ENCODE measurements at regions not wholly inside any gene's neighbourhood (a gene's known extent, or its start where the extent isn't known, plus 50 kb on each side); places are given as distances from the start of the nearest gene placed in this dataset.
"Not testable (repeated sequence)": the region's sequence is repeated elsewhere in the genome, so short reads cannot be mapped to it uniquely, and the experiment has no call there.

DNA sequence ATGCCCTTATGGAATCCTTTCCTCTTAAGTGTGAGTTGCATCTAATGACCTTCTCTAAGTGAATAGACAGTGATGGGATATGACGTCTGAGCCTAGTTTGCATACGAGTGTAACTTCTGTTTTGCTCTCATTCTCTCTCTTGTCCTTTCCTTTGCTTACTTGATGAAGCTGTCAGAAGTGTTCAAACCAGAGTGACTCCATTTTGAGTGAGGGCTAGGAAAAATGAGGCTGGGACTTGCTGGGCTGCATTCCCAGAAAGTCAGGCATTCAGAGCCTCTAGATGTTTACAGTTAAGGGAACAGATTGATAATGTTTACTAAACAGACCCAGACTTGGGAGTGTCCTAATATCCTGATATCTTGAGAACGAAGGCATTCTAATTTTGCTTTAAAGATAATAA is 311.2 kb upstream of the SOX4 start:
- not testable (repeated sequence) for FAIRE-seq; DNase-seq (ENCODE audit: insufficient read length)

DNA sequence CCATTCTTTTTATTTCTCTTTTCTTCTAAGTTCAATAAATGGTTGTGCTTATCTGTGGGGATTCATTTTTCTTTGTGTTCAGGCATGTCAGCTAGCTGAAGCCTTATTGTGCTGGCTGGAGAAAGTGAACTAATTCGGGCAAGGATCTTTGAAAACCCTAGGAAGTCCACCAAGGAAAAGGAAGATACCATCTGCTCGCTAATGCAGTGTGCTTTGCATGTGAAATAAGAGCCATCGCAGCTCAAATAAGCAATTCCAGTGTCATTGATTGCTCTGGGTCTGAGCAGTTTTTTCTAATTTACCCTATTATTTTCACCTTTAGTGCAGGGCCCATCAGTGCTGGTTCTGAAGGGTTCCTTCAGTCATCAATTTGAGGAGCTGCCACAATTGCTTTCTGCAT is 309.4 kb upstream of the SOX4 start:
- DNase-seq (ENCODE audit: insufficient read length) (no peak), FAIRE-seq (no peak)
- TF ChIP-seq POLR2AphosphoS5 (IDR thresholded peaks at IDR 0.05; ENCODE audit: low read depth, low read length): no peak
- TF ChIP-seq POLR2A (IDR thresholded peaks at IDR 0.05; ENCODE audit: low read depth, low read length): no peak
- no peak for TF ChIP-seq TAF1 (IDR thresholded peaks at IDR 0.05; ENCODE audit: borderline replicate concordance, low read depth, low read length)

DNA sequence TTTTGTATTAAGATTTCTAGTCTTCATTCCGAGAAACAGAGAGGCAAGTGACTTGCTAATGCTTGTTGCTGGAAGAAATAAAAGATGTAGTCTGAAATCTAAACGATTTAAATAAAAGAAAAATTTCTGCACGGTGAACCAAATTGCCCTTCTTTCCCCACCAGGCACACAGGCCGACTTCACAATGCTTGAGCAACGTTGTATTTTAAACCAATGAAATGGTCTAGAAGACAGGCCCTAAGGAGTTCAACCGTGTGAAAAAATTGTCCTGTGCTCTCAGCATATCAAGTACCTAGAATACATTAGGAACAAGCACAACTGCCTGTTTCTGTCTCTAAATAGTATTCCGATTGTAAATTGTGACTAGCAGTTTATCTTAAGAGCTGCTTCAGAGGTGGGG is 308.8 kb upstream of the SOX4 start:
- no peak for FAIRE-seq
- DNase-seq (ENCODE audit: insufficient read length): no peak
- TF ChIP-seq POLR2AphosphoS5 (IDR thresholded peaks at IDR 0.05; ENCODE audit: low read depth, low read length): no peak
- no peak for TF ChIP-seq TAF1 (IDR thresholded peaks at IDR 0.05; ENCODE audit: borderline replicate concordance, low read depth, low read length)
- TF ChIP-seq POLR2A (IDR thresholded peaks at IDR 0.05; ENCODE audit: low read depth, low read length): no peak

DNA sequence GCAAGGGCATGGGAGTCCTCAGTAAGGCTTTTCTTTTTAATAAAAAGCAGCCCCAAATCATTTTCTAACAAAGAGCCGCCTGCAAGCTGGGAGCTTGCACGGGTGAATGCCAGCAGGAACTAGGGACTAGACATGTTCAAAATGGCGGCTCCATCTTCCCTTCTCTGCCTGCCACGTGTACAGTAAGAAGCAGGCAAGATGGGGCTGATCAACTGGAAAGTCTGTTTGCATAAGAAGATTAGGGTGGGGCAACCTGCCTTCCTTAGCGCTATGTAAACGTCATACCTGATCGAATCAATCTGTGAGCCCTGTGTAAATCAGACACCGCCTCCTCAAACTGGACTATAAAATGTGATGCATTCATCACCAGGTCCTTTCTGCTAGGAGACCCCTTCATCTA is 299.4 kb upstream of the SOX4 start:
- DNase-seq (ENCODE audit: insufficient read length): no peak
- no peak for FAIRE-seq
- no peak for TF ChIP-seq POLR2AphosphoS5 (IDR thresholded peaks at IDR 0.05; ENCODE audit: low read depth, low read length)
- no peak for TF ChIP-seq POLR2A (IDR thresholded peaks at IDR 0.05; ENCODE audit: low read depth, low read length)
- no peak for TF ChIP-seq TAF1 (IDR thresholded peaks at IDR 0.05; ENCODE audit: borderline replicate concordance, low read depth, low read length)

DNA sequence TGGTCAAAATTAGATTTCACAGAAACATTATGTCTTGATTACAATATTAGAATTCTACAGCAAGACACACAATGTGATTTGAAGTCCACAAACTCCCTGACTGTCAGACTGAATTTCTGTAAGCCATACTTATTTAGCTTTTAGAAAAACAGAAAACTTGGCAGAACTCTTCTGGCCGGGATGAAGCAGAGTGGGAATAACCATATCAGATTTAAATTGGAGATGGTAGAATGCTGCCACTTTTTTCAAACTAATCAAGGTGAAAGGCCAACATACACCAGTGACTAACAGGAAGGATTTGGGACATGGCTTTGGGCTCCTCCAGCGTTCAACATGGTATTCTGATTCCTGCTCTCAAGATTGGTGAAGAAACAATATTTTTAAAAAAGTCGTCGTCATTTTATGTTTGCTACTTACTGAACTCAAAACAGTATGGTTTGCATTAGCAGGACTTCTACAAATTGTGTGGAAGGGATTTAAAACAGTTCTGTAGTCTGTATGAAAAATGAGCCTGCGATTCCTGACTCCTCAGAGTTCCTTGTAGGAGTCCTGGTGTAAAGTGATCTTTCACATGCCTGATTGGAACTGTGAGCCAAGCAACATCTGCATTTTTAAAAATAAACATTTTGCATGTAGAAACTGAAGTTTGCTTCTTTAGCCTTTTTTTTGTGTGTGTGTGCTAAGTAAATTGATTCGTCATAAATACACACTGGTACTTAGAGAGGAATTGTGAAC is 297.9 kb upstream of the SOX4 start:
- DNase-seq (ENCODE audit: insufficient read length): no peak
- no peak for FAIRE-seq
- TF ChIP-seq TAF1 (IDR thresholded peaks at IDR 0.05; ENCODE audit: borderline replicate concordance, low read depth, low read length): no peak
- TF ChIP-seq POLR2A (IDR thresholded peaks at IDR 0.05; ENCODE audit: low read depth, low read length): no peak
- no peak for TF ChIP-seq POLR2AphosphoS5 (IDR thresholded peaks at IDR 0.05; ENCODE audit: low read depth, low read length)

DNA sequence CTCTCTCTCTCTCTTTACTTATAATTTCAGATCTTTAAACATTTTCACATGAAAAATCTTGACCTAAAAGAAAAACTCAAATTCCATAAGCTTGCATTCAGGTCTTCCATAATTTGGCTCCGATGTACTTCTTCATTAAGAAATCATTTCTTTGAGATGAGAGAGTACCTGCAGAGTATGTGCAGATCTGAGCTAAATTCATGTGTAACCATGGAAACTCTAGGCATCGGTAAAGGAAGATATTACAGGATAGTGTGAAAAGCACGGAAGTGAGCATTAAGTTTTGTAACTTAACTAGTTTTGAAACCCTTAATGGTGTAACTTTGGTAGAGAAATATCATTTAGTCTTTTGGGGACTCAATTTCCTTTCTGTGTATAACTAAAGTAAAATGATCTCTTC is 295.9 kb upstream of the SOX4 start:
- FAIRE-seq (no peak), DNase-seq (ENCODE audit: insufficient read length) (no peak)
- TF ChIP-seq POLR2AphosphoS5 (IDR thresholded peaks at IDR 0.05; ENCODE audit: low read depth, low read length) (no peak), TAF1 (IDR thresholded peaks at IDR 0.05; ENCODE audit: borderline replicate concordance, low read depth, low read length) (no peak), POLR2A (IDR thresholded peaks at IDR 0.05; ENCODE audit: low read depth, low read length) (no peak)

DNA sequence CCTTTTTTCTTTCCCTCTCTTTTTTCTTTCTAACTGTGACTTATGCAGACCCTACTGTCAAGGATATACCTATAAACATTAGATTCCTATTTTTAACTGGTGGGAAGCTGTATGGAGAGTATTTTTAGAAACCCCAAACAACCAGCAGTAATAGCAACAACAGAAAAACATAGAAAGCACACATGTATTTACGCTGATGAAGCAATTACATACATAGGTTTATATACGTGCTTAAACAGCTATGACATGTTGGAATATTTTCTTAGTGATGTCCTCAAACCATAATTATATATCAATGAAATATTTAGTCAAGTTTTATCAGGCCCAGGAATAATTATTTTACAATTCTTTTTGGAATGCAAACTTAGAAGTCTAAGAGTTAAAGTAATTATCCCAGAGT is 294.3 kb upstream of the SOX4 start:
- DNase-seq (ENCODE audit: insufficient read length) (no peak), FAIRE-seq (no peak)
- TF ChIP-seq POLR2AphosphoS5 (IDR thresholded peaks at IDR 0.05; ENCODE audit: low read depth, low read length): no peak
- TF ChIP-seq POLR2A (IDR thresholded peaks at IDR 0.05; ENCODE audit: low read depth, low read length): no peak
- no peak for TF ChIP-seq TAF1 (IDR thresholded peaks at IDR 0.05; ENCODE audit: borderline replicate concordance, low read depth, low read length)

DNA sequence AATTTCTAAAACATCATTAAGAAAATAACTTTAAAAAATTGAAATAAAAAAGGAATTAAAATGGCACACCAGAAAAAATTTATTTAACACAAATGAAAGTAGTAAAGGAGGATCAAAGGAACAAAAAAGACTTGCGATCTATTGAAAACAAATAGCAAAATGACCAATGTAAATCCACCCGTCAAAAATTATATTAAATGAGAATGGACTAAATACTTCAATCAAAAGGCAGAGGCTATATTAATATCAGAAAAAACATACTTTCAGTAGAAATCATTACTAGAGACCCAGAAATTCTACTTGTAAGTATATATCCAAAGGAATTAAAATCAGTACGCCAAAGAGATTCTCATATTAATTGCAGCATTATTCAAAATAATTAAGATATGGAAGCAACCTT is 293.1 kb upstream of the SOX4 start:
- FAIRE-seq: no peak
- TF ChIP-seq TAF1 (IDR thresholded peaks at IDR 0.05; ENCODE audit: borderline replicate concordance, low read depth, low read length) (no peak), POLR2A (IDR thresholded peaks at IDR 0.05; ENCODE audit: low read depth, low read length) (no peak), POLR2AphosphoS5 (IDR thresholded peaks at IDR 0.05; ENCODE audit: low read depth, low read length) (no peak)
- DNase-seq (ENCODE audit: insufficient read length): no peak

DNA sequence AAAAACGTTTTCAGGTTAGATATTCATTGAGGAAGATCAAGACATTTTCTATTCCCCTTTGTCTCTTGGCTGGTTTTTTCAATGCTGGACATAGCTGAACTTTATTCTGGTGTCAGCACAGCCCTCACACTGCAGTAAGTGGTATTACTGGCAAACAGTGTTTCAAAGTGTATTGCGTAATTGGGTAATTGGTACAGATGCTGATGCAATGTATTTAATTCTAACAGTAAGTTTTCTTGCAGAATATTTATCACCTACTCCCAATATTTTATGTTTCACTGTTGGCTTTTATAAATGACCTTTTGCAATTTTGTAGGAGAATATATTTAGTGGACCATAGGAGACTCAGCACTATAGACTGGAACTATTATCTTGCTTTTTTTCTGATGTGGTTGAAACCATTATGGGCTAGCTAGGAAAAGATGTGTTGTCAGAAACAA is 287.6 kb upstream of the SOX4 start:
- FAIRE-seq (no peak), DNase-seq (ENCODE audit: insufficient read length) (no peak)
- TF ChIP-seq POLR2AphosphoS5 (IDR thresholded peaks at IDR 0.05; ENCODE audit: low read depth, low read length) (no peak), TAF1 (IDR thresholded peaks at IDR 0.05; ENCODE audit: borderline replicate concordance, low read depth, low read length) (no peak)

DNA sequence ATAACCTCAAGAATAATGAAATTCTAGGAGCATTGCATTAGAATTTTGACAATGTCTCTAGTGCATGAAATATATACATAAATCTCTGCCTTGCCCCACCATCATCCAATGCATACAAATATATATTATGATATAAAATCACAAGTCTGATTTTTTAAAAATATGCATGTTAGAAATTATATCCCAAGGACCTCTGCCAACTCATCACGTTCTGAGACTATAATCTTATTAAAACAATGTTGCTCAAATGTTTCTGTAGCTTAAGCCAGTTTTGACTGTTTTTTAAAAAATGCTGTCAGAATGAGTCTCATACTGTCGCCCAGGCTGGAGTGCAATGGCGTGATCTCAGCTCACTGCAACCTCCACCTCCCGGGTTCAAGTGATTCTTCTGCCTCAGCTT is 287.0 kb upstream of the SOX4 start:
- DNase-seq (ENCODE audit: insufficient read length): no peak
- no peak for FAIRE-seq
- no peak for TF ChIP-seq TAF1 (IDR thresholded peaks at IDR 0.05; ENCODE audit: borderline replicate concordance, low read depth, low read length)
- no peak for TF ChIP-seq POLR2A (IDR thresholded peaks at IDR 0.05; ENCODE audit: low read depth, low read length)
- no peak for TF ChIP-seq POLR2AphosphoS5 (IDR thresholded peaks at IDR 0.05; ENCODE audit: low read depth, low read length)

DNA sequence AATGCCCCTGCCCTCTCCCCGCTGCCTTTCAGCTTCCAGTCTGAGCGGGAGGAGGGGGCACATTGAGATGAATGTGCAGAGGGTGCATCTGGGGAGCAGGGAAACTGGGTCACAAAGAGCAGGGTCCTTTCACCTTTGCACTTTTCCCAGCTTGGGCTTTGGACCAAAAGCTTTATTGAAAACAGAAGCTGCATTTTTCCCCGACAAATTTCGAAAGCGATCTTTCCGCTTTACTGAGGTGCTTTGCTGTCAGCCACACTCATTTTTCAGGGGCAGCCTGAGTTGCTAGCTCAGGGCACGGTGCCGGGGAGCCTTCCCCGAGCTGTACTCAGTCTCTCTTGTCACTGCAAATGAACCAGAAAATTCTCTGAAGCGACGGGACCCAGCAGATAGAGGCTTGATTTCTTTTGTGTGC is 283.7 kb upstream of the SOX4 start:
- no peak for DNase-seq (ENCODE audit: insufficient read length)
- TF ChIP-seq POLR2A (IDR thresholded peaks at IDR 0.05; ENCODE audit: low read depth, low read length): no peak

DNA sequence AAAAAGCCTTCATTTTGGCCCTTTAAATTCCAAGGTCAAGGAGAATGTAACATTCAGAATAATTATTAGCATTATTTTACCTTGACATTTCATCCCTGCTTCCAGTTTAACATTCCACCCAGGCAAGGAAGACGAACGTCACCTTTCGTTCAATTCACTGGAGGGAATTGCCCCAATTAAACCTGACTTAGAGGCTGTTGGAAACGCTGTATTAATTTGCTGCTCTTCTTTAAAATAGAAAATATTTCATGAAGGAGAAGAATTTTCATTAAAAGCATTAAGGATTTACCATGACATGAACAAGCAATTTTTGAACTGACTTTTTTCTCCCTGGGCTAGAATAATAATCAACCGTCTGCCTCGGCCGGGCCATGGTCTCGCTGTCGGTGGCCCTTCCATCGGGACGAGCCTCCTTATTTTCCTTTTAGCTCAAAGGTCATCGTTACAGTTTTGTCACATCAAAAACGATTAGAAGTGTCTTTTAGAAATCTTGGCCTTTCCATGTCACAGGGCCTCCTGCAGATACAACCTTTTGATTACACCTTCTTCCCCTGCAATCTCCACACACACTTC is 282.9 kb upstream of the SOX4 start:
- DNase-seq (ENCODE audit: insufficient read length): no peak
- FAIRE-seq: no peak
- no peak for TF ChIP-seq POLR2A (IDR thresholded peaks at IDR 0.05; ENCODE audit: low read depth, low read length)
- no peak for TF ChIP-seq POLR2AphosphoS5 (IDR thresholded peaks at IDR 0.05; ENCODE audit: low read depth, low read length)
- TF ChIP-seq TAF1 (IDR thresholded peaks at IDR 0.05; ENCODE audit: borderline replicate concordance, low read depth, low read length): no peak

More for the DNA sequence above, 283.7 kb upstream of the SOX4 start:
- no peak for FAIRE-seq

DNA sequence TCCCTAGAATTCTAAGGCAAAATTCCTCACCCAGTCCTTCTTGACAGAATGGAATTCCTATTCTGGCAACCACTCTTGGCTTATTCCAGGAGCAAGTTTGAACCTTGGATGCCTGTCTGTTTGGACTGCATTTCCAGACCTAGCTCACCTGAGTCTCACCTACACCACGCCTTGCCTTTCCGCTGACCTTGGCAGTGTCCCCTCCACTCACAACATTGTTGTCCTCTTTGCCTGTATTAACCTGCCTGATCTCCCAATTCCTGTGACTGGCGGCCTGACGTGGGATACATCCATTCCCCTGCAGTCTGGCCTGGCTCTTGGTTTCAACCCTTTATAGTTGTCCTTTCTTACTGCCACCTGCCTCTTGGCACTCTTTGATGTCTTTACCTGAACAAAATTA is 281.4 kb upstream of the SOX4 start:
- FAIRE-seq: no peak
- DNase-seq (ENCODE audit: insufficient read length): no peak
- TF ChIP-seq POLR2A (IDR thresholded peaks at IDR 0.05; ENCODE audit: low read depth, low read length): no peak
- no peak for TF ChIP-seq TAF1 (IDR thresholded peaks at IDR 0.05; ENCODE audit: borderline replicate concordance, low read depth, low read length)
- TF ChIP-seq POLR2AphosphoS5 (IDR thresholded peaks at IDR 0.05; ENCODE audit: low read depth, low read length): no peak
